IMR-90 (cell line): ENCODE measurements at regions not wholly inside any gene's neighbourhood (a gene's known extent, or its start where the extent isn't known, plus 50 kb on each side); places are given as distances from the start of the nearest gene placed in this dataset.

Source experiments
- ATAC-seq: fragments of 200-7000 bp; cut with Tn5 transposase; 2 replicates; pipeline ENCODE4 v1.9.1; 2020; ENCODE audit warnings: low read depth, mild to moderate bottlenecking, moderate library complexity
- BruUV-seq: library from RNA; stranded (reverse); fragments of 400-500 nt; replicated peaks from 2 replicates; lab custom pipeline; 2021; lab: Mats Ljungman, UMichigan
- CTCF ChIA-PET: fragments of 300-600 bp; formaldehyde crosslinking; extraction: SDS; loops from one replicate; lab custom pipeline; 2021; ENCODE audit warnings: antibody characterized with exemption; lab: Yijun Ruan, JAX
- POLR2A ChIA-PET: fragments of 300-600 bp; sonication (Branson Sonifier 250); formaldehyde crosslinking; loops from one replicate; lab custom pipeline; 2022; ENCODE audit warnings: antibody characterized with exemption; ENCODE audit not compliant: unreplicated experiment; lab: Charles Lee
- DNase-seq: peaks from one replicate; pipeline ENCODE4 v3.0.0; 2013
- H2AFZ ChIP-seq: replicated peaks from 2 replicates; pipeline ENCODE3; 2013; ENCODE audit warnings: low read length, mild to moderate bottlenecking; ENCODE audit not compliant: poor library complexity
- H2AK5ac ChIP-seq: 2 replicates; pipeline ENCODE4 v1.6.1; 2013; ENCODE audit warnings: low read depth, low read length, inconsistent platforms
- H2AK9ac ChIP-seq: replicated peaks from 2 replicates; pipeline ENCODE3; 2013; ENCODE audit warnings: mild to moderate bottlenecking, low read depth, low read length, moderate library complexity; ENCODE audit not compliant: poor library complexity
- H2BK120ac ChIP-seq: 2 replicates; pipeline ENCODE4 v1.6.1; 2013; ENCODE audit warnings: low read depth, low read length, inconsistent platforms
- H2BK15ac ChIP-seq: 3 replicates; pipeline ENCODE4 v1.6.1; 2013; ENCODE audit warnings: low read depth, low read length, inconsistent platforms
- H2BK20ac ChIP-seq: 2 replicates; pipeline ENCODE4 v1.6.1; 2013; ENCODE audit warnings: low read depth, mild to moderate bottlenecking, inconsistent platforms, low read length, moderate library complexity
- H2BK5ac ChIP-seq: 2 replicates; pipeline ENCODE4 v1.6.1; 2013; ENCODE audit warnings: mild to moderate bottlenecking, low read depth, low read length, inconsistent platforms; ENCODE audit not compliant: poor library complexity, severe bottlenecking
- H3K14ac ChIP-seq: replicated peaks from 2 replicates; pipeline ENCODE4 v1.6.1; 2013; ENCODE audit warnings: low read depth, low read length, inconsistent platforms
- H3K18ac ChIP-seq: 2 replicates; pipeline ENCODE4 v1.6.1; 2013; ENCODE audit warnings: low read depth, low read length, control low read depth
- H3K23ac ChIP-seq: 2 replicates; pipeline ENCODE4 v1.6.1; 2013; ENCODE audit warnings: low read depth, low read length, inconsistent platforms
- H3K27ac ChIP-seq: 2 replicates; pipeline ENCODE4 v1.5.1; 2013; ENCODE audit warnings: mild to moderate bottlenecking, control low read depth, low read length; ENCODE audit not compliant: insufficient read depth
- H3K27me3 ChIP-seq: 2 replicates; pipeline ENCODE4 v1.6.1; 2013; ENCODE audit warnings: low read length; ENCODE audit not compliant: control insufficient read depth, insufficient read depth
- H3K36me3 ChIP-seq: 2 replicates; pipeline ENCODE4 v1.6.1; 2013; ENCODE audit warnings: low read length, mixed read lengths; ENCODE audit not compliant: control insufficient read depth, insufficient read depth
- H3K4ac ChIP-seq: 2 replicates; pipeline ENCODE4 v1.6.1; 2013; ENCODE audit warnings: low read depth, low read length, inconsistent platforms
- H3K4me1 ChIP-seq: 2 replicates; pipeline ENCODE4 v1.6.1; 2013; ENCODE audit warnings: low read length, mixed read lengths; ENCODE audit not compliant: control insufficient read depth, insufficient read depth
- H3K4me2 ChIP-seq: 2 replicates; pipeline ENCODE4 v1.6.1; 2013; ENCODE audit warnings: low read depth, mild to moderate bottlenecking, control low read depth, low read length, moderate library complexity
- H3K4me3 ChIP-seq: 2 replicates; pipeline ENCODE4 v1.5.1; 2013; ENCODE audit warnings: low read depth, mild to moderate bottlenecking, control low read depth, low read length, moderate library complexity; ENCODE audit not compliant: insufficient read depth
- H3K56ac ChIP-seq: 2 replicates; pipeline ENCODE4 v1.6.1; 2013; ENCODE audit warnings: low read length, inconsistent platforms; ENCODE audit not compliant: insufficient read depth; ENCODE audit errors: extremely low read depth
- H3K79me1 ChIP-seq, 2 experiments: 2 replicates each; pipeline ENCODE4 v1.6.1; 2013; ENCODE audit warnings: low read length in 2 of 2, inconsistent platforms in 1 of 2, low read depth in 1 of 2
- H3K9ac ChIP-seq: 2 replicates; pipeline ENCODE4 v1.6.1; 2013; ENCODE audit warnings: low read depth, low read length, control low read depth
- H3K9me1 ChIP-seq: 2 replicates; pipeline ENCODE4 v1.6.1; 2013; ENCODE audit warnings: low read length, inconsistent platforms; ENCODE audit not compliant: insufficient read depth
- H3K9me3 ChIP-seq: 2 replicates; pipeline ENCODE4 v1.6.1; 2013; ENCODE audit warnings: low read length; ENCODE audit not compliant: control insufficient read depth, insufficient read depth
- H4K20me1 ChIP-seq: 2 replicates; pipeline ENCODE4 v1.6.1; 2013; ENCODE audit warnings: low read length, inconsistent platforms; ENCODE audit not compliant: insufficient read depth
- H4K5ac ChIP-seq: 2 replicates; pipeline ENCODE4 v1.6.1; 2013; ENCODE audit warnings: mild to moderate bottlenecking, low read depth, low read length, control low read depth
- H4K8ac ChIP-seq, 2 experiments: 2 replicates each; pipeline ENCODE4 v1.6.1; 2013; ENCODE audit warnings: low read depth in 2 of 2, low read length in 2 of 2, control low read depth in 1 of 2, inconsistent platforms in 1 of 2
- H4K91ac ChIP-seq: 2 replicates; pipeline ENCODE4 v1.6.1; 2013; ENCODE audit warnings: low read depth, low read length, inconsistent platforms; ENCODE audit not compliant: insufficient read depth
- CHD1 ChIP-seq: IDR thresholded peaks from 2 replicates; pipeline ENCODE4 v1.6.1; 2012; ENCODE audit warnings: low read depth, low read length, improper control_type of control experiment
- FOS ChIP-seq: fragments of 150-350 bp; IDR thresholded peaks from 2 replicates; pipeline ENCODE4 v1.6.1; 2016; ENCODE audit warnings: low read depth, low read length
- MAZ ChIP-seq: IDR thresholded peaks from 2 replicates; pipeline ENCODE4 v1.6.1; 2012; ENCODE audit warnings: low read depth, mild to moderate bottlenecking, low read length, improper control_type of control experiment, moderate library complexity, borderline replicate concordance
- WGBS, 2 experiments: methylation state at CpG; one replicate each; pipeline versions ENCODE4 v1.1.5 to v1.1.7; 2013; ENCODE audit warnings: missing lambda C conversion rate in 2 of 2; ENCODE audit not compliant: insufficient read length in 1 of 2; ENCODE audit errors: extremely low coverage in 2 of 2; 5-methylcytosine and 5-hydroxymethylcytosine counted together
- dilution Hi-C: fragments of 300-500 bp; cut with HindIII; formaldehyde crosslinking; loops from one replicate; pipeline ENCODE4 v1.14.3; 2018; ENCODE audit warnings: low sequenced_read_pairs; ENCODE audit not compliant: unreplicated experiment
- in situ Hi-C: fragments of 300-500 bp; cut with MboI; formaldehyde crosslinking; loops from 3 replicates; pipeline ENCODE4 v1.14.3; 2019; ENCODE audit warnings: low sequenced_read_pairs, inconsistent platforms, mixed read lengths
- intact Hi-C: fragments of 100-400 bp; cut with micrococcal nuclease; formaldehyde crosslinking; loops from 2 replicates; pipeline ENCODE4 v1.10.0; 2022

DNA sequence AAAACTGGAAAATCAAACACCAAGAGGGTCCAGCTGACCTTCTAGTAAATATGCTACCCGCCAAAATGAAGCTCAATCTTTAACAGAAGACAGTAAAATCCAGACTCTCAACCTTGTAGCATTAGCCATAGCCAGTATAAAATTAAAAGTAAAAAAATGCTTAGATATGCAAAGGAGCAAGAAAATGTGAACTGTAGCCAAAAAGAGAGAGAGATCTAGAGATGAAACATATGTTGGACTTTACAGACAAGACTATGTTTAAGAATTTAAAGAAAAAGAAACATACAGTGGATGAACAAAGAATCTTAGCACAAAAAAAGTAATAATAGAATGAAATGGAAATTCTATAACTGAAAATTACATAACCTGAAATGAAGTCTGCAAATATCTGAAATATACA, 344.5 kb downstream of the LRATD1 start:
- in situ Hi-C loops (no loop called here), dilution Hi-C loops (no loop called here), intact Hi-C loops (no loop called here)
- no peak overlapping the region for H3K4ac ChIP-seq
- DNase-seq (no peak), ATAC-seq (no peak)
- H3K9me3 ChIP-seq, result no peaks in the 10 kb centered on the region
- CTCF ChIA-PET, result no interaction called here
- WGBS, 2 experiments, result no CpG with 5 or more reads among the region's 1 CpG
- H3K27ac ChIP-seq, result no peak overlapping the region
- H3K9ac ChIP-seq, result no peak overlapping the region
- no peak overlapping the region for H4K8ac ChIP-seq
- H3K18ac ChIP-seq, result no peak overlapping the region
- H2AK9ac ChIP-seq, result no peak overlapping the region
- no peak overlapping the region for H2BK5ac ChIP-seq
- H2AFZ ChIP-seq, result no peak overlapping the region
- H3K79me1 ChIP-seq, result no peaks in the 10 kb centered on the region
- no peak overlapping the region for H2BK120ac ChIP-seq
- no peak overlapping the region for H3K56ac ChIP-seq
- H2BK20ac ChIP-seq, result no peak overlapping the region
- H2BK15ac ChIP-seq, result no peak overlapping the region
- no peak overlapping the region for H3K23ac ChIP-seq
- no TSS peak for BruUV-seq
- no peaks in the 10 kb centered on the region for H4K20me1 ChIP-seq
- no peak overlapping the region for H3K4me3 ChIP-seq
- H3K14ac ChIP-seq, result no peak overlapping the region
- H2AK5ac ChIP-seq, result no peak overlapping the region
- POLR2A ChIA-PET, result no interaction called here
- H3K4me1 ChIP-seq, result no peaks in the 10 kb centered on the region
- H3K27me3 ChIP-seq, result no peaks in the 10 kb centered on the region
- H3K9me1 ChIP-seq, result no peaks in the 10 kb centered on the region
- H4K91ac ChIP-seq, result no peak overlapping the region
- H3K4me2 ChIP-seq, result no peak overlapping the region
- no peak overlapping the region for H4K5ac ChIP-seq
- TF ChIP-seq CHD1 (no peak), FOS (no peak), MAZ (no peak)
- no peaks in the 10 kb centered on the region for H3K36me3 ChIP-seq
